MM.1S (cell line): ENCODE measurements at regions not wholly inside any gene's neighbourhood (a gene's known extent, or its start where the extent isn't known, plus 50 kb on each side); places are given as distances from the start of the nearest gene placed in this dataset.

Experiments
- DNase-seq: peaks from one replicate; pipeline ENCODE4 v3.0.0-alpha.2; 2015
- H2AFZ ChIP-seq: fragments of 300-600 bp; sonication (generic); 2 replicates; pipeline ENCODE4 v1.6.0; 2016; ENCODE audit warnings: antibody characterized with exemption, low read length
- H3F3A ChIP-seq: fragments of 300-600 bp; sonication (generic); 2 replicates; pipeline ENCODE4 v1.6.1; 2016; ENCODE audit warnings: mild to moderate bottlenecking, antibody characterized with exemption, low read length, moderate library complexity, mixed read lengths; ENCODE audit not compliant: insufficient read depth
- H3K27ac ChIP-seq: fragments of 300-600 bp; sonication (generic); 2 replicates; pipeline ENCODE4 v1.5.1; 2016; ENCODE audit warnings: mild to moderate bottlenecking, low read length
- H3K27me3 ChIP-seq: fragments of 300-600 bp; sonication (generic); replicated peaks from 2 replicates; pipeline ENCODE4 v1.6.0; 2016; ENCODE audit warnings: low read length; ENCODE audit not compliant: insufficient read depth
- H3K36me3 ChIP-seq: fragments of 300-600 bp; sonication (generic); replicated peaks from 2 replicates; pipeline ENCODE4 v1.6.1; 2016; ENCODE audit warnings: mild to moderate bottlenecking, low read length, mixed read lengths; ENCODE audit not compliant: insufficient read depth
- H3K4me1 ChIP-seq: fragments of 300-600 bp; sonication (generic); 2 replicates; pipeline ENCODE4 v1.6.1; 2016; ENCODE audit warnings: low read length, mixed read lengths
- H3K4me2 ChIP-seq: fragments of 300-600 bp; sonication (generic); 2 replicates; pipeline ENCODE4 v1.6.0; 2016; ENCODE audit warnings: low read depth, low read length
- H3K4me3 ChIP-seq: fragments of 300-600 bp; sonication (generic); 2 replicates; pipeline ENCODE4 v1.5.1; 2016; ENCODE audit warnings: low read length, mixed read lengths
- H3K79me2 ChIP-seq: fragments of 300-600 bp; sonication (generic); 2 replicates; pipeline ENCODE4 v1.6.1; 2016; ENCODE audit warnings: mixed run types, low read length, mixed read lengths
- H3K9ac ChIP-seq: fragments of 300-600 bp; sonication (generic); 2 replicates; pipeline ENCODE4 v1.6.1; 2016; ENCODE audit warnings: low read length, mixed read lengths
- H3K9me2 ChIP-seq: fragments of 300-600 bp; sonication (generic); replicated peaks from 2 replicates; pipeline ENCODE4 v1.6.1; 2016; ENCODE audit warnings: mild to moderate bottlenecking, low read length, mixed read lengths; ENCODE audit not compliant: insufficient read depth
- H3K9me3 ChIP-seq: fragments of 300-600 bp; sonication (generic); replicated peaks from 2 replicates; pipeline ENCODE4 v1.6.1; 2016; ENCODE audit warnings: mild to moderate bottlenecking, low read length, mixed read lengths; ENCODE audit not compliant: insufficient read depth
- H4K20me1 ChIP-seq: fragments of 300-600 bp; sonication (generic); 2 replicates; pipeline ENCODE4 v1.6.1; 2016; ENCODE audit warnings: mild to moderate bottlenecking, low read length, moderate library complexity, mixed read lengths; ENCODE audit not compliant: insufficient read depth
- CTCF ChIP-seq: fragments of 300-600 bp; sonication (generic); IDR thresholded peaks from 2 replicates; pipeline ENCODE4 v1.5.1; 2016; ENCODE audit warnings: antibody characterized with exemption, low read length, mixed read lengths
- EZH2 ChIP-seq: fragments of 300-600 bp; sonication (generic); optimal IDR thresholded peaks from 2 replicates; pipeline ENCODE3; 2017; ENCODE audit warnings: low read depth, mild to moderate bottlenecking, antibody characterized with exemption, low read length, mixed read lengths
- EZH2phosphoT487 ChIP-seq: fragments of 300-600 bp; sonication (generic); IDR thresholded peaks from 2 replicates; pipeline ENCODE4 v1.6.1; 2018; ENCODE audit warnings: antibody characterized with exemption, low read length

GRCh38 chr5:103929338-103930013 lies 366.9 kb upstream of the NUDT12 start:
- TF ChIP-seq CTCF (no peak), EZH2 (no peak), EZH2phosphoT487 (no peak)
- H3K9me2 ChIP-seq: no peaks in the 10 kb centered on the region
- no peak overlapping the region for H3K9ac ChIP-seq
- no peaks in the 10 kb centered on the region for H3K4me1 ChIP-seq
- H3K79me2 ChIP-seq: no peaks in the 10 kb centered on the region
- no peaks in the 10 kb centered on the region for H3K9me3 ChIP-seq
- no peaks in the 10 kb centered on the region for H3F3A ChIP-seq
- no peak overlapping the region for H3K4me2 ChIP-seq
- no peaks in the 10 kb centered on the region for H4K20me1 ChIP-seq
- H3K27ac ChIP-seq: no peak overlapping the region
- no peaks in the 10 kb centered on the region for H3K36me3 ChIP-seq
- peak; percentile 31 for DNase-seq
- no peaks in the 10 kb centered on the region for H3K27me3 ChIP-seq
- H2AFZ ChIP-seq: no peak overlapping the region
- no peak overlapping the region for H3K4me3 ChIP-seq

DNA sequence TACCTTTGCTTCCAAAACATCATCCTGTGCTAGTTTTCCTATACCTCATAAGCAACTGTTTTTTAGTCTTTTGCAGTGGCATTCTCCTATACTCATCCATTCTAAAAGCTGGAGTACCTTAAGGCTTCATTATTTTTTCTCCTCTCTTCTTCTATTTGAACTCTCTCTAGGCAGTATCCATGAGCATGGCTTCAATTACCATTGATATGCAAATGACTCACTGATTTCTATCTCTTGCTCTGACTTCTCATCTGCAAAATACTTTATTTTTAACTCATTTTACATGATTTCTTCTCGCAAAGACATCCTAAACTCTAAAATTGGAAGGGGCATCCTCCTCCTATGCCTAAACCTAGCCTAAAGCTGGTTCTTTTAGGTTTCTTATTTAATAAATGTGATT lies 365.1 kb upstream of the NUDT12 start:
- Histone ChIP-seq H3K27me3 (no peaks in the 10 kb centered on the region), H4K20me1 (no peaks in the 10 kb centered on the region), H3K4me3 (no peak overlapping the region), H3K36me3 (no peaks in the 10 kb centered on the region), H3K79me2 (no peaks in the 10 kb centered on the region), H3K9me2 (no peaks in the 10 kb centered on the region), H2AFZ (no peak overlapping the region), H3F3A (no peaks in the 10 kb centered on the region), H3K9me3 (no peaks in the 10 kb centered on the region), H3K9ac (no peak overlapping the region), H3K27ac (no peak overlapping the region), H3K4me2 (no peak overlapping the region), H3K4me1 (no peaks in the 10 kb centered on the region)
- TF ChIP-seq EZH2 (no peak), CTCF (no peak), EZH2phosphoT487 (no peak)
- DNase-seq: no peak

- no peaks in the 10 kb centered on the region for H3K27me3 ChIP-seq
- H4K20me1 ChIP-seq: no peaks in the 10 kb centered on the region
- H3F3A ChIP-seq: no peaks in the 10 kb centered on the region
- no peak for DNase-seq
- peaks cover 3% of the 10 kb centered on the region; the same call in 1 of the 2 replicates for H3K4me1 ChIP-seq
- H3K9me3 ChIP-seq: no peaks in the 10 kb centered on the region
- no peaks in the 10 kb centered on the region for H3K9me2 ChIP-seq
- H3K4me2 ChIP-seq: no peak overlapping the region
- no peaks in the 10 kb centered on the region for H3K36me3 ChIP-seq
- H3K9ac ChIP-seq: no peak overlapping the region
- no peak overlapping the region for H2AFZ ChIP-seq
- no peak overlapping the region for H3K27ac ChIP-seq
- no peak for TF ChIP-seq EZH2
- TF ChIP-seq EZH2phosphoT487: no peak
- TF ChIP-seq CTCF: no peak
- no peaks in the 10 kb centered on the region for H3K79me2 ChIP-seq
- H3K4me3 ChIP-seq: no peak overlapping the region
These were observed 361.1 kb upstream of the NUDT12 start for GRCh38 chr5:103923616-103924168.
